HepG2 (cell line): ENCODE measurements at regions not wholly inside any gene's neighbourhood (a gene's known extent, or its start where the extent isn't known, plus 50 kb on each side); places are given as distances from the start of the nearest gene placed in this dataset.

Experiments used
- ATAC-seq: fragments of 200-7000 bp; cut with Tn5 transposase; 3 replicates; pipeline ENCODE4 v1.9.1; 2020; ENCODE audit warnings: mild to moderate bottlenecking, moderate library complexity
- BruUV-seq: library from RNA; stranded (reverse); fragments of 400-500 nt; replicated peaks from 2 replicates; lab custom pipeline; 2021; lab: Mats Ljungman, UMichigan
- CTCF ChIA-PET: fragments of 300-600 bp; formaldehyde crosslinking; extraction: SDS; loops from one replicate; lab custom pipeline; 2021; ENCODE audit warnings: low total read pairs, inconsistent platforms, low intra/inter-chr PET ratio; lab: Yijun Ruan, JAX
- POLR2A ChIA-PET: fragments of 350-600 bp; sonication (Branson Sonifier 250); formaldehyde crosslinking; loops from one replicate; lab custom pipeline; 2020; ENCODE audit warnings: antibody characterized with exemption, inconsistent platforms; lab: Yijun Ruan, JAX
- DNase-seq: peaks from one replicate; pipeline ENCODE4 v3.0.0-alpha.2; 2015; ENCODE audit warnings: low spot score
- FAIRE-seq: peaks from 3 replicates; lab custom pipeline; 2011; peaks lifted over from hg19 to GRCh38; lab: Jason Lieb, UNC
- H2AFZ ChIP-seq: one replicate; pipeline ENCODE4 v1.6.1; 2011; ENCODE audit warnings: low read length, inconsistent platforms
- H3K27ac ChIP-seq: fragments of 300-600 bp; 3 replicates; pipeline ENCODE4 v1.8.0; 2011; ENCODE audit warnings: mixed run types, mild to moderate bottlenecking, mixed read lengths, low read length, inconsistent platforms; ENCODE audit not compliant: insufficient read depth; ENCODE audit errors: extremely low read length
- H3K27me3 ChIP-seq, 2 experiments: fragments of 200-600 bp in 1 of 2; 2 replicates in 1 of 2; 3 replicates in 1 of 2; pipeline versions ENCODE4 v1.6.0 to v1.8.0; 2011; ENCODE audit warnings: low read length in 2 of 2, mild to moderate bottlenecking in 2 of 2, moderate library complexity in 2 of 2, inconsistent platforms in 1 of 2; ENCODE audit not compliant: insufficient read depth in 2 of 2, control insufficient read depth in 1 of 2
- H3K36me3 ChIP-seq, 2 experiments: fragments of 200-600 bp in 1 of 2; replicated peaks in 1 of 2; 2 replicates in 1 of 2; 3 replicates in 1 of 2; pipeline versions ENCODE4 v1.5.1 to v1.8.0; 2011; ENCODE audit warnings: low read length in 2 of 2, inconsistent platforms in 1 of 2; ENCODE audit not compliant: insufficient read depth in 2 of 2, control insufficient read depth in 1 of 2
- H3K4me1 ChIP-seq: 2 replicates; pipeline ENCODE4 v1.5.1; 2012; ENCODE audit warnings: low read length, inconsistent platforms; ENCODE audit not compliant: insufficient read depth
- H3K4me2 ChIP-seq: 2 replicates; pipeline ENCODE4 v1.6.0; 2011; ENCODE audit warnings: low read depth, low read length, inconsistent platforms
- H3K4me3 ChIP-seq, 3 experiments: fragments of 200-600 bp in 1 of 3; sonication (generic), shearing (Covaris generic) in 1 of 3; replicated peaks in 1 of 3; 2 replicates each; pipeline ENCODE4 v1.5.1; 2011 to 2016; ENCODE audit warnings: low read length in 3 of 3, inconsistent platforms in 2 of 3, low read depth in 2 of 3, mild to moderate bottlenecking in 2 of 3, control low read depth in 1 of 3, mixed read lengths in 1 of 3; ENCODE audit not compliant: insufficient read depth in 1 of 3
- H3K79me2 ChIP-seq: one replicate; pipeline ENCODE4 v1.6.1; 2011; ENCODE audit warnings: low read length, inconsistent platforms; ENCODE audit not compliant: insufficient read depth
- H3K9ac ChIP-seq: 2 replicates; pipeline ENCODE4 v1.6.0; 2011; ENCODE audit warnings: mild to moderate bottlenecking, low read depth, low read length, inconsistent platforms; ENCODE audit not compliant: insufficient read depth
- H3K9me3 ChIP-seq: 2 replicates; pipeline ENCODE4 v1.5.1; 2012; ENCODE audit warnings: mild to moderate bottlenecking, low read length
- H4K20me1 ChIP-seq: 2 replicates; pipeline ENCODE4 v1.6.0; 2011; ENCODE audit warnings: inconsistent platforms, mild to moderate bottlenecking, low read length, moderate library complexity; ENCODE audit not compliant: insufficient read depth
- BCL3 ChIP-seq: sonication (generic); formaldehyde crosslinking; IDR thresholded peaks from 2 replicates; pipeline ENCODE4 v1.5.1; 2020; ENCODE audit warnings: mild to moderate bottlenecking, missing genetic modification reagents, moderate library complexity
- KLF6 ChIP-seq: IDR thresholded peaks from 2 replicates; pipeline ENCODE4 v1.8.0; 2016; ENCODE audit warnings: missing biosample characterization, missing genetic modification reagents
- MEF2D ChIP-seq: sonication (generic); formaldehyde crosslinking; IDR thresholded peaks from 2 replicates; pipeline ENCODE4 v1.5.1; 2020; ENCODE audit warnings: mild to moderate bottlenecking, missing genetic modification reagents
- MXD1 ChIP-seq: sonication (generic); formaldehyde crosslinking; IDR thresholded peaks from 2 replicates; pipeline ENCODE4 v1.4.0; 2020; ENCODE audit warnings: mild to moderate bottlenecking, missing genetic modification reagents
- RARA ChIP-seq: IDR thresholded peaks from 2 replicates; pipeline ENCODE4 v1.6.1; 2016; ENCODE audit warnings: missing genetic modification reagents, missing compliant biosample characterization
- SIN3A ChIP-seq: IDR thresholded peaks from 2 replicates; pipeline ENCODE4 v1.6.1; 2011; ENCODE audit warnings: low read depth, mild to moderate bottlenecking, control low read depth, low read length, borderline replicate concordance
- USF2 ChIP-seq, 2 experiments: sonication (generic) in 1 of 2; formaldehyde crosslinking in 1 of 2; IDR thresholded peaks; 2 replicates each; pipeline versions ENCODE4 v1.5.1 to v1.6.1; 2011 to 2020; ENCODE audit warnings: borderline replicate concordance in 1 of 2, low read depth in 1 of 2, low read length in 1 of 2, mild to moderate bottlenecking in 1 of 2, missing genetic modification reagents in 1 of 2, moderate library complexity in 1 of 2
- ZNF317 ChIP-seq: sonication (generic); formaldehyde crosslinking; IDR thresholded peaks from 2 replicates; pipeline ENCODE4 v1.5.0; 2020; ENCODE audit warnings: mild to moderate bottlenecking, missing genetic modification reagents
- ZNF816 ChIP-seq: sonication (generic); formaldehyde crosslinking; IDR thresholded peaks from 2 replicates; pipeline ENCODE4 v1.8.0; 2022; ENCODE audit warnings: missing genetic modification reagents, mild to moderate bottlenecking, borderline replicate concordance
- WGBS: methylation state at CpG from one replicate; pipeline ENCODE4 v1.1.6; 2017; ENCODE audit warnings: low lambda C conversion rate; 5-methylcytosine and 5-hydroxymethylcytosine counted together
- in situ Hi-C: cut with HindIII; loops from 2 replicates; pipeline ENCODE4 v1.10.0; 2017; ENCODE audit warnings: low pct_unique_long_range_greater_than_20kb; ENCODE audit not compliant: extremely low pct_ligation_motif_present
- intact Hi-C: fragments of 100-400 bp; cut with micrococcal nuclease; formaldehyde crosslinking; loops from one replicate; pipeline ENCODE4 v1.10.0; 2022; ENCODE audit not compliant: unreplicated experiment

GRCh38 chr12:93244514-93245077 is 133.1 kb upstream of the NUDT4 start (continued):
- TF ChIP-seq BCL3 (CRISPR knock-in tag) (no peak), ZNF816 (CRISPR knock-in tag) (peak; percentile 10; the same call in 1 of the 2 replicates), KLF6 (peak; percentile 9; the same call in 1 of the 2 replicates), ZNF317 (CRISPR knock-in tag) (0 out of 2 replicates have a peak, but pooled peaks have one; percentile 8), RARA (CRISPR knock-in tag) (no peak), MEF2D (CRISPR knock-in tag) (no peak), SIN3A (peak; percentile 1; the same call in 1 of the 2 replicates), USF2 (IDR thresholded peaks at IDR 0.05; ENCODE audit: low read depth, low read length) (no peak), USF2 (CRISPR knock-in tag; IDR thresholded peaks at IDR 0.05; ENCODE audit: borderline replicate concordance) (0 out of 2 replicates have a peak, but pooled peaks have one; percentile 23)
- TF ChIP-seq, all 625 proteins: peak for 7

GRCh38 chr12:93245543-93245942 is 132.2 kb upstream of the NUDT4 start:
- Histone ChIP-seq H2AFZ (no peak overlapping the region), H3K9me3 (no peaks in the 10 kb centered on the region), H3K4me2 (no peak overlapping the region), H3K27ac (no peak overlapping the region), H4K20me1 (no peaks in the 10 kb centered on the region), H3K27me3 (no peaks in the 10 kb centered on the region), H3K9ac (no peak overlapping the region), H3K36me3 (no peaks in the 10 kb centered on the region)
- in situ Hi-C loops: no loop called here
- ATAC-seq (no peak), FAIRE-seq (no peak), DNase-seq (no peak)
- ChIA-PET CTCF (no interaction called here), POLR2A (interaction anchor here (0.6 kb wide), 1 partner anchor 55 kb away, joined by 3 read pairs; no protein-coding TSS in a partner anchor)
- intact Hi-C loops: no loop called here
- WGBS: 85% methylated on average over 4 of the region's 5 CpGs
- no peak for TF ChIP-seq MXD1 (CRISPR knock-in tag)
- TF ChIP-seq, all 625 proteins: peak for 0
- no peak overlapping the region for H3K4me3 ChIP-seq
- H3K4me1 ChIP-seq: peaks cover 62% of the 10 kb centered on the region
- BruUV-seq: no TSS peak
- H3K79me2 ChIP-seq: no peaks in the 10 kb centered on the region
